ENCODE measurements at regions not wholly inside any gene's neighbourhood (a gene's known extent, or its start where the extent isn't known, plus 50 kb on each side); places are given as distances from the start of the nearest gene placed in this dataset.

- Histone ChIP-seq H3K36me3 (no peaks in the 10 kb centered on the region), H3K9me3 (no peaks in the 10 kb centered on the region), H3K4me1 (no peaks in the 10 kb centered on the region), H3K4me3 (no peak overlapping the region), H3K27me3 (peaks cover 0 to 8% (median 0%) of the 10 kb centered on the region in 3 donors), H3K27ac (no peak overlapping the region)
- TF ChIP-seq CTCF (IDR thresholded peaks at IDR 0.05 in 4 of 5, conservative IDR thresholded peaks at IDR 0.05 in 1 of 5), result no peak
- TF ChIP-seq POLR2A (IDR thresholded peaks at IDR 0.05), result no peak
- ATAC-seq (no peak), DNase-seq (no peak)
- intact Hi-C loops (cut with DNase I; ENCODE audit: low total_unique reads), result no loop called here
- in situ Hi-C loops (cut with MboI; ENCODE audit: low sequenced_read_pairs in 4 of 4), result loop anchor here (10.0 to 25.0 kb wide), 3 partner anchors 936 to 1094 kb away; no protein-coding TSS in a partner anchor
Observed at GRCh38 chr21:35831230-35831629, 229.1 kb downstream of the SETD4 start.

- H3K27ac ChIP-seq, result no peak overlapping the region
- H3K4me3 ChIP-seq, result no peak overlapping the region
- TF ChIP-seq POLR2A (IDR thresholded peaks at IDR 0.05) (no peak), CTCF (IDR thresholded peaks at IDR 0.05 in 4 of 5, conservative IDR thresholded peaks at IDR 0.05 in 1 of 5) (no peak)
- ATAC-seq (no peak), DNase-seq (no peak)
- H3K4me1 ChIP-seq, result no peaks in the 10 kb centered on the region
- H3K9me3 ChIP-seq, result no peaks in the 10 kb centered on the region
- intact Hi-C loops (cut with DNase I; ENCODE audit: low total_unique reads), result no loop called here
- H3K36me3 ChIP-seq, result no peaks in the 10 kb centered on the region
- peaks cover 0 to 8% (median 0%) of the 10 kb centered on the region in 3 donors for H3K27me3 ChIP-seq
- in situ Hi-C loops (cut with MboI; ENCODE audit: low sequenced_read_pairs in 4 of 4), result loop anchor here in 3 of 4 donors (25.0 kb wide), 1 partner anchor 1092 kb away; no protein-coding TSS in a partner anchor
Observed at GRCh38 chr21:35829067-35829466, 231.3 kb downstream of the SETD4 start.

- Histone ChIP-seq H3K9me3 (no peaks in the 10 kb centered on the region), H3K4me3 (no peak overlapping the region), H3K27me3 (peaks cover 0 to 6% (median 0%) of the 10 kb centered on the region in 3 donors), H3K27ac (no peak overlapping the region), H3K4me1 (no peaks in the 10 kb centered on the region), H3K36me3 (no peaks in the 10 kb centered on the region)
- TF ChIP-seq CTCF (IDR thresholded peaks at IDR 0.05 in 4 of 5, conservative IDR thresholded peaks at IDR 0.05 in 1 of 5) (no peak), POLR2A (IDR thresholded peaks at IDR 0.05) (no peak)
- DNase-seq, result no peak
- ATAC-seq, result no peak
- intact Hi-C loops (cut with DNase I; ENCODE audit: low total_unique reads) (no loop called here), in situ Hi-C loops (cut with MboI; ENCODE audit: low sequenced_read_pairs in 4 of 4) (loop anchor here in 3 of 4 donors (25.0 kb wide), 1 partner anchor 1091 kb away; no protein-coding TSS in a partner anchor)
Observed at GRCh38 chr21:35828161-35828560, 232.2 kb downstream of the SETD4 start.

GRCh38 chr21:35827004-35827403, 233.3 kb downstream of the SETD4 start:
- Histone ChIP-seq H3K27ac (no peak overlapping the region), H3K36me3 (no peaks in the 10 kb centered on the region), H3K27me3 (peaks cover 0 to 5% (median 0%) of the 10 kb centered on the region in 3 donors), H3K9me3 (no peaks in the 10 kb centered on the region), H3K4me3 (no peak overlapping the region), H3K4me1 (no peaks in the 10 kb centered on the region)
- TF ChIP-seq POLR2A (IDR thresholded peaks at IDR 0.05) (no peak), CTCF (IDR thresholded peaks at IDR 0.05 in 4 of 5, conservative IDR thresholded peaks at IDR 0.05 in 1 of 5) (no peak)
- DNase-seq, result no peak
- in situ Hi-C loops (cut with MboI; ENCODE audit: low sequenced_read_pairs in 4 of 4), result loop anchor here in 3 of 4 donors (25.0 kb wide), 1 partner anchor 1090 kb away; no protein-coding TSS in a partner anchor
- ATAC-seq, result no peak
- intact Hi-C loops (cut with DNase I; ENCODE audit: low total_unique reads), result no loop called here
